Caco-2 (cell line): ENCODE measurements at regions not wholly inside any gene's neighbourhood (a gene's known extent, or its start where the extent isn't known, plus 50 kb on each side); places are given as distances from the start of the nearest gene placed in this dataset.

Experiments used
- BruUV-seq: library from RNA; stranded (reverse); fragments of 400-500 nt; replicated peaks from 2 replicates; lab custom pipeline; 2021; lab: Mats Ljungman, UMichigan
- CTCF ChIA-PET: fragments of 300-600 bp; sonication (Branson Sonifier 250); formaldehyde crosslinking; loops from one replicate; lab custom pipeline; 2022; ENCODE audit warnings: antibody characterized with exemption; lab: Charles Lee
- POLR2A ChIA-PET: fragments of 300-600 bp; sonication (Branson Sonifier 250); formaldehyde crosslinking; loops from one replicate; lab custom pipeline; 2022; ENCODE audit warnings: antibody characterized with exemption; lab: Charles Lee
- DNase-seq, 2 experiments: peaks; one replicate each; pipeline versions ENCODE4 v3.0.0 to v3.0.0-alpha.2; 2020 to 2022
- H3K27me3 ChIP-seq: replicated peaks from 2 replicates; pipeline ENCODE4 v1.6.0; 2011; ENCODE audit warnings: low read length; ENCODE audit not compliant: control insufficient read depth, insufficient read depth
- H3K36me3 ChIP-seq: 2 replicates; pipeline ENCODE4 v1.5.1; 2011; ENCODE audit warnings: low read length; ENCODE audit not compliant: control insufficient read depth, insufficient read depth
- H3K4me1 ChIP-seq: fragments of 250-450 bp; sonication (Bioruptor Pico); 2 replicates; pipeline ENCODE4 v1.5.1; 2020; ENCODE audit warnings: mild to moderate bottlenecking
- H3K4me3 ChIP-seq: 2 replicates; pipeline ENCODE4 v1.5.1; 2011; ENCODE audit warnings: low read depth, mild to moderate bottlenecking, control low read depth, low read length
- H3K9me3 ChIP-seq: fragments of 250-450 bp; sonication (Bioruptor Pico); 2 replicates; pipeline ENCODE4 v1.5.1; 2020; ENCODE audit warnings: mild to moderate bottlenecking, moderate library complexity
- H3K27ac Mint-ChIP-seq: one replicate; pipeline ENCODE4 v1.8.0; 2022; ENCODE audit warnings: mixed read lengths; ENCODE audit not compliant: unreplicated experiment
- H3K27me3 Mint-ChIP-seq: one replicate; pipeline ENCODE4 v1.8.0; 2022; ENCODE audit warnings: mixed read lengths; ENCODE audit not compliant: insufficient read depth, unreplicated experiment
- H3K36me3 Mint-ChIP-seq: one replicate; pipeline ENCODE4 v1.8.0; 2022; ENCODE audit warnings: mild to moderate bottlenecking, mixed read lengths; ENCODE audit not compliant: insufficient read depth, unreplicated experiment
- H3K4me1 Mint-ChIP-seq: one replicate; pipeline ENCODE4 v1.8.0; 2022; ENCODE audit warnings: low read depth, mixed read lengths; ENCODE audit not compliant: unreplicated experiment
- H3K4me3 Mint-ChIP-seq: one replicate; pipeline ENCODE4 v1.8.0; 2022; ENCODE audit warnings: mild to moderate bottlenecking, moderate library complexity, mixed read lengths; ENCODE audit not compliant: unreplicated experiment
- H3K9me3 Mint-ChIP-seq: one replicate; pipeline ENCODE4 v1.8.0; 2022; ENCODE audit warnings: mixed read lengths; ENCODE audit not compliant: unreplicated experiment
- intact Hi-C: fragments of 100-400 bp; cut with micrococcal nuclease; formaldehyde crosslinking; loops from one replicate; pipeline ENCODE4 v1.10.0; 2022; ENCODE audit not compliant: unreplicated experiment
- TF ChIP-seq, protein P1 (sequence below), 2 experiments: fragments of 200-600 bp in 1 of 2; IDR thresholded peaks; 1 replicate in 1 of 2; 2 replicates in 1 of 2; pipeline versions ENCODE4 v1.5.1 to v1.8.0; 2011 to 2022; ENCODE audit warnings: antibody characterized with exemption in 1 of 2, control low read depth in 1 of 2, inconsistent platforms in 1 of 2, low read depth in 1 of 2, low read length in 1 of 2, mild to moderate bottlenecking in 1 of 2, moderate library complexity in 1 of 2; ENCODE audit not compliant: insufficient read depth in 1 of 2, severe bottlenecking in 1 of 2, unreplicated experiment in 1 of 2

DNA sequence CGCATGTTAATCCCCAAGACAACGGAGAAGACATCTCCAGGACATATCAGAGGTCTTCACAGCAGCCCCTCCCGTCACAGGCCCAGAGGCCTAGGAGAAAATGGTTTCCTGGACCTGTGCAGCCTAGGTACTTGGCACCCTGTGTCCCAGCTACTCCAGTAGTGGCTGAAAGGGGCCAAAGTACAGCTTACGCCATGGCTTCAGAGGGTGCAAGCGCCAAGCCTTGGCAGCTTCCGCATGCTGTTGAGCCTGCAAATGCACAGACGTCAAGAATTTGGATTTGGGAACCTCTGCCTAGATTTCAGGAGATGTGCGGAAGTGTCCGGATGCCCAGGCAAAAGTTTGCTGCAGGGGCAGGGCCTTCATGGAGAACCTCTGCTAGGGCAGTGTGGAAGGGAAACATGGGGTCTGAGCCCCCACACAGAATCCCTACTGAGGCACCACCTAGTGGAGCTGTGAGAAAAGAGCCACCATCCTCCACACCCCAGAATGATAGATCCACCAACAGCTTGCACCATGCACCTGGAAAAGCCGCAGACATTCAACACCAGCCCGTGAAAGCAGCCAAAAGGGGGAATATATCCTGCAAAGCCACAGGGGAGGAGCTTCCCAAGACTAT is 159.3 kb upstream of the COX10 start:
- Histone ChIP-seq H3K27me3 (no peaks in the 10 kb centered on the region), H3K4me3 (no peak overlapping the region), H3K4me1 (no peaks in the 10 kb centered on the region), H3K9me3 (no peaks in the 10 kb centered on the region), H3K36me3 (no peaks in the 10 kb centered on the region)
- ChIA-PET CTCF (no interaction called here), POLR2A (no interaction called here)
- Mint-ChIP-seq H3K4me1 (no peaks in the 10 kb centered on the region), H3K27ac (no peak overlapping the region), H3K36me3 (no peaks in the 10 kb centered on the region), H3K4me3 (no peak overlapping the region), H3K9me3 (no peaks in the 10 kb centered on the region), H3K27me3 (no peaks in the 10 kb centered on the region)
- BruUV-seq = no TSS peak
- no peak for DNase-seq
- intact Hi-C loops = no loop called here
- TF ChIP-seq, protein P1, sequence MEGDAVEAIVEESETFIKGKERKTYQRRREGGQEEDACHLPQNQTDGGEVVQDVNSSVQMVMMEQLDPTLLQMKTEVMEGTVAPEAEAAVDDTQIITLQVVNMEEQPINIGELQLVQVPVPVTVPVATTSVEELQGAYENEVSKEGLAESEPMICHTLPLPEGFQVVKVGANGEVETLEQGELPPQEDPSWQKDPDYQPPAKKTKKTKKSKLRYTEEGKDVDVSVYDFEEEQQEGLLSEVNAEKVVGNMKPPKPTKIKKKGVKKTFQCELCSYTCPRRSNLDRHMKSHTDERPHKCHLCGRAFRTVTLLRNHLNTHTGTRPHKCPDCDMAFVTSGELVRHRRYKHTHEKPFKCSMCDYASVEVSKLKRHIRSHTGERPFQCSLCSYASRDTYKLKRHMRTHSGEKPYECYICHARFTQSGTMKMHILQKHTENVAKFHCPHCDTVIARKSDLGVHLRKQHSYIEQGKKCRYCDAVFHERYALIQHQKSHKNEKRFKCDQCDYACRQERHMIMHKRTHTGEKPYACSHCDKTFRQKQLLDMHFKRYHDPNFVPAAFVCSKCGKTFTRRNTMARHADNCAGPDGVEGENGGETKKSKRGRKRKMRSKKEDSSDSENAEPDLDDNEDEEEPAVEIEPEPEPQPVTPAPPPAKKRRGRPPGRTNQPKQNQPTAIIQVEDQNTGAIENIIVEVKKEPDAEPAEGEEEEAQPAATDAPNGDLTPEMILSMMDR (IDR thresholded peaks at IDR 0.05; ENCODE audit: insufficient read depth in 1 of 2, low read depth in 1 of 2, low read length in 1 of 2, severe bottlenecking in 1 of 2, unreplicated experiment in 1 of 2) = no peak

DNA sequence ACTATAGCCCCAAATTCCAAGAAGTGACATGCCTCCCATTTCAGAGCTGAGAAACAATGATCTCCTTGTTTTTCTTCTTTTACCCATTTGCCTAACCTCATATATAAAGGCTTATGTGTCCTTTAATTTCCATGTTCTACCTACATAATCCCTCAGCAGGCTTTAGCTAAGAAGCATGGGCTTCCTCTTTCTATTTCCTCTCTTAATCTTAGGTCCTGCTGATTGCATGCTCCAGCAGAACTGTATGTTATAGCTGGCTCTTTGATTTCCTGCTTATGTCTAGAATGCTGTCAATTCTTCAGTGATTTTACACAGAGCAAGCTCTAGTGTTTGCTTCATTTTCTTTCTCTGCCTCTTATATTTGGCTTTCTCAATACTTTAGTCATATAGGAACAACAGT is 151.7 kb upstream of the COX10 start:
- no peak for DNase-seq
- H3K9me3 Mint-ChIP-seq = no peaks in the 10 kb centered on the region
- H3K27me3 Mint-ChIP-seq = no peaks in the 10 kb centered on the region
- Histone ChIP-seq H3K4me1 (no peaks in the 10 kb centered on the region), H3K27me3 (no peaks in the 10 kb centered on the region), H3K36me3 (no peaks in the 10 kb centered on the region), H3K4me3 (no peak overlapping the region), H3K9me3 (no peaks in the 10 kb centered on the region)
- POLR2A ChIA-PET = no interaction called here
- H3K4me1 Mint-ChIP-seq = no peaks in the 10 kb centered on the region
- intact Hi-C loops = no loop called here
- no peak overlapping the region for H3K4me3 Mint-ChIP-seq
- no peaks in the 10 kb centered on the region for H3K36me3 Mint-ChIP-seq
- BruUV-seq = no TSS peak
- CTCF ChIA-PET = no interaction called here
- H3K27ac Mint-ChIP-seq = no peak overlapping the region
- TF ChIP-seq, protein P1 (IDR thresholded peaks at IDR 0.05; ENCODE audit: insufficient read depth in 1 of 2, low read depth in 1 of 2, low read length in 1 of 2, severe bottlenecking in 1 of 2, unreplicated experiment in 1 of 2) = no peak

DNA sequence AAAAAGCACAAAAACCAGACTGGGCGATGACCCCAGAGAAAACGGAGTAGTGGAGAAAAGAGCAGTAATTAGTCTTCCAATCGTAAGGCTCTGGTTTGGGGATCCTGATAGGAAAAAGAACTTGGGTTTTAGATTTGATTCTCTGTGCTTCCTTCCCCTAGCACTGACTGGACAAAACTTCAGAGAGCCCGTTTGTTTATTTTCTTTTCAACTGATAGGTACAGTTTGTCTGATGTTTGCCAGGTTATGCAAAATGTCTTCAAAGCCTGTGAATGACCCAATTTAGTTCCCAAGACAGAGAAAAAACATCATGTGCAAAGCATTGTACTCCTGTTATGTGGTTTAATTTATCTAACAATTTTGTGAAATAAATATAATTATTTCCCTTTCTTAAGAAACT is 151.1 kb upstream of the COX10 start:
- no TSS peak for BruUV-seq
- TF ChIP-seq, protein P1 (IDR thresholded peaks at IDR 0.05; ENCODE audit: insufficient read depth in 1 of 2, low read depth in 1 of 2, low read length in 1 of 2, severe bottlenecking in 1 of 2, unreplicated experiment in 1 of 2) = no peak
- Mint-ChIP-seq H3K9me3 (no peaks in the 10 kb centered on the region), H3K36me3 (no peaks in the 10 kb centered on the region), H3K27ac (no peak overlapping the region), H3K27me3 (no peaks in the 10 kb centered on the region), H3K4me3 (no peak overlapping the region), H3K4me1 (no peaks in the 10 kb centered on the region)
- intact Hi-C loops = no loop called here
- ChIA-PET POLR2A (no interaction called here), CTCF (no interaction called here)
- Histone ChIP-seq H3K27me3 (no peaks in the 10 kb centered on the region), H3K36me3 (no peaks in the 10 kb centered on the region), H3K9me3 (no peaks in the 10 kb centered on the region), H3K4me3 (no peak overlapping the region), H3K4me1 (no peaks in the 10 kb centered on the region)
- DNase-seq = no peak
